ENCODE measurements at regions not wholly inside any gene's neighbourhood (a gene's known extent, or its start where the extent isn't known, plus 50 kb on each side); places are given as distances from the start of the nearest gene placed in this dataset.

DNA sequence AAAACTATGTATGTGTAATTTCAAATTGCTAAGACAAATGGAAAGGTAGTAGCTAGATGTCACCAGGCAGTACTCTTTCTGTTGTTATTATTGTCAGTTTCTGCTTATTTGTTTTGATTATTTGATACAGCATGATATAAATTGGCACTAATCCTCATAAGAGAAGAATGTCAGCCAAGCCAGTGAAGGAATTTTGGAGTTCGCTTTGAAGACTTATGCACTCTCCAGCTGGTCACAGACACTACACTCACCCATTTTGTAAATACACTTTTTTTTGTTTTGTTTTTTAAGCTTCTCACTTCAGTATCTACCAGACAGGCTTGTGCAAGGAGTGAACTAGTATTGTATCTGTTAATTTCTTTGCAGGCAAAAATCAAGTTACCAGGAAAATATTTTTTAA lies 180.2 kb upstream of the TTC14 start:
- TF ChIP-seq, protein P1, sequence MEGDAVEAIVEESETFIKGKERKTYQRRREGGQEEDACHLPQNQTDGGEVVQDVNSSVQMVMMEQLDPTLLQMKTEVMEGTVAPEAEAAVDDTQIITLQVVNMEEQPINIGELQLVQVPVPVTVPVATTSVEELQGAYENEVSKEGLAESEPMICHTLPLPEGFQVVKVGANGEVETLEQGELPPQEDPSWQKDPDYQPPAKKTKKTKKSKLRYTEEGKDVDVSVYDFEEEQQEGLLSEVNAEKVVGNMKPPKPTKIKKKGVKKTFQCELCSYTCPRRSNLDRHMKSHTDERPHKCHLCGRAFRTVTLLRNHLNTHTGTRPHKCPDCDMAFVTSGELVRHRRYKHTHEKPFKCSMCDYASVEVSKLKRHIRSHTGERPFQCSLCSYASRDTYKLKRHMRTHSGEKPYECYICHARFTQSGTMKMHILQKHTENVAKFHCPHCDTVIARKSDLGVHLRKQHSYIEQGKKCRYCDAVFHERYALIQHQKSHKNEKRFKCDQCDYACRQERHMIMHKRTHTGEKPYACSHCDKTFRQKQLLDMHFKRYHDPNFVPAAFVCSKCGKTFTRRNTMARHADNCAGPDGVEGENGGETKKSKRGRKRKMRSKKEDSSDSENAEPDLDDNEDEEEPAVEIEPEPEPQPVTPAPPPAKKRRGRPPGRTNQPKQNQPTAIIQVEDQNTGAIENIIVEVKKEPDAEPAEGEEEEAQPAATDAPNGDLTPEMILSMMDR (IDR thresholded peaks at IDR 0.05), result no peak
- no peak for TF ChIP-seq EZH2 (IDR thresholded peaks at IDR 0.05; ENCODE audit: borderline replicate concordance, insufficient read depth, low read depth, low read length, poor library complexity, severe bottlenecking)
